Stimulated activated naive CD8-positive, alpha-beta T cell treated with anti-CD3 and anti-CD28 coated beads, Interleukin-15, amount 100 ng/mL, for 72 hours (primary cell): ENCODE measurements at regions not wholly inside any gene's neighbourhood (a gene's known extent, or its start where the extent isn't known, plus 50 kb on each side); places are given as distances from the start of the nearest gene placed in this dataset.

Experiments
- ATAC-seq: fragments of 150-1000 bp; cut with Tn5 transposase; 2 replicates; pipeline ENCODE4 v1.10.0; 2021; ENCODE audit warnings: mild to moderate bottlenecking, moderate library complexity
- DNase-seq, 2 donors: peaks; one replicate each; pipeline ENCODE4 v3.0.0; 2021 to 2022
- H3K27ac Mint-ChIP-seq, 2 donors: one replicate each; pipeline ENCODE4 v1.8.0; 2022; ENCODE audit warnings: mild to moderate bottlenecking in 2 of 2, mixed read lengths in 2 of 2, moderate library complexity in 2 of 2
- H3K27me3 Mint-ChIP-seq: one replicate; pipeline ENCODE4 v1.8.0; 2022; ENCODE audit warnings: mixed read lengths
- H3K4me1 Mint-ChIP-seq: one replicate; pipeline ENCODE4 v1.8.0; 2022; ENCODE audit warnings: mild to moderate bottlenecking, mixed read lengths
- H3K4me3 Mint-ChIP-seq, 2 donors: one replicate each; pipeline ENCODE4 v1.8.0; 2022; ENCODE audit warnings: mild to moderate bottlenecking in 2 of 2, mixed read lengths in 2 of 2, moderate library complexity in 1 of 2
- H3K9me3 Mint-ChIP-seq, 2 donors: one replicate each; pipeline ENCODE4 v1.8.0; 2022; ENCODE audit warnings: mixed read lengths in 2 of 2

DNA sequence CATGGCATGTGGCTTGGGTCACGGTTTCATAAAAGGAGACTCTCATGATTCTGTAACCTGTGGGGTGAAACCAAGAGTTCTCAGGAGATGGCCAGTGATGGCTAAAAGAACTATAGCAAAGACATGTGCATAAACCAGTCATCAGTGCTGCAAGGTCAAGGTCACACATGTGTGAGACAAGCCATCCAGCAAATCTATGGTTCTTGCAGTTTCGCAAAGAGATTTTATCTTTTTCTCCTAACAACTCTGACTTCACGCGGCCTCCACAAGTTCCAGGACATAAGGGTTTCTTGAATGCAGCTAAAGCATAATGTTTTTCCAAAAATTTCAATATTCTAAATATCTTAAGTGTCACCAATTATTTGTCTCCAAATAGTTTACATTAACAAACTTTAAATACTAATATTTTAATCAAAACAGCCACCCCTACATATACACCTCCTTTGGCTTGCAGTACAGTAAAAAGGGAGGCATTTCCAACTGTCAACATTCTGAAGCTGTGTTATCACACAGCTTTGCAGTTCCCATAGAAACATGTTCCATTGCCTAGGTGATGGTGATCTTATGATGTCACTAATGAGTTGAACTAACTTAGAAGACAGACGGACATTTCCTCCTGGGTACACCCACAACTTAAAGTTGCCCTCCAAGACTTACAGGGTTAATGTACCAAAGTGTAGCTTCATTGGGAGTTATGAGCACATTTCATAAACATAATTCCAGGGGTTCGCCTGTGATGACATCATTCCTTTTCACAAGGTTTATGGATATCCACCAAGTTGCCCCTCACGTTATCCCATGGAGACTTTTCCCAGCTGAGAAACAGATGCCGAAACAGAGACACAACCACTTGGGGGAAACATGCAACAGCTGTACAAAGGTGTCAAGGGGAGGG lies 250.9 kb upstream of the PDE10A start:
- DNase-seq: no peak
- Mint-ChIP-seq H3K4me1 (no peaks in the 10 kb centered on the region), H3K27ac (no peak overlapping the region), H3K4me3 (no peak overlapping the region), H3K27me3 (peaks cover 6% of the 10 kb centered on the region), H3K9me3 (no peaks in the 10 kb centered on the region)
- ATAC-seq: no peak

- Mint-ChIP-seq H3K27me3 (peaks cover 16% of the 10 kb centered on the region), H3K4me1 (no peaks in the 10 kb centered on the region), H3K4me3 (no peak overlapping the region), H3K27ac (no peak overlapping the region), H3K9me3 (no peaks in the 10 kb centered on the region)
- DNase-seq (no peak), ATAC-seq (no peak)
Observed at GRCh38 chr6:165910184-165910966, 247.3 kb upstream of the PDE10A start.

- H3K4me3 Mint-ChIP-seq: no peak overlapping the region
- DNase-seq: no peak
- no peaks in the 10 kb centered on the region for H3K9me3 Mint-ChIP-seq
- H3K27ac Mint-ChIP-seq: no peak overlapping the region
- H3K4me1 Mint-ChIP-seq: no peaks in the 10 kb centered on the region
- H3K27me3 Mint-ChIP-seq: peaks cover 30% of the 10 kb centered on the region
- ATAC-seq: no peak
Observed at GRCh38 chr6:165906736-165907135, 243.7 kb upstream of the PDE10A start.

GRCh38 chr6:165905744-165906143 lies 242.7 kb upstream of the PDE10A start:
- peaks cover 25% of the 10 kb centered on the region for H3K27me3 Mint-ChIP-seq
- H3K9me3 Mint-ChIP-seq: no peaks in the 10 kb centered on the region
- ATAC-seq (no peak), DNase-seq (no peak)
- H3K27ac Mint-ChIP-seq: peak overlapping the region in 1 of 2 donors; percentile 57
- H3K4me1 Mint-ChIP-seq: no peaks in the 10 kb centered on the region
- no peak overlapping the region for H3K4me3 Mint-ChIP-seq

DNA sequence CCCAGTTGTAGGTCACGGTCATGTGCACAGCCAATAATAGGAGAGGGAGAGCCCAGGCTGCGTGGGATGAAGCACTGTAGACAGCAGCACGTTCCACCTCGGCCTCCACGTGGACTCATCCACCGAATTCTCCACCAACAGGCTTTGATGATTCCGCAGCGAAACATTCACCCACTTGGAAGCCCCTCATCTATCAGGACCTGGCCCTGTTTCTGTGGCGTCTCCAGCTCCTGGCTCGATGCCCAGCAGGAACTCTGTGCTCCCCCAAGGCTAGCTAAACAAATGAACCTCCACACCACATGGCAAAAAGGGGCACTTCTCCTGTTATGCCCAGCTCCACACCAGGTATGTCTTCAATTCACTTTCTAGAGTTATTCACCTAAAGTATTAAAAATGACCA lies 237.9 kb upstream of the PDE10A start:
- Mint-ChIP-seq H3K4me3 (no peak overlapping the region), H3K27ac (no peak overlapping the region), H3K9me3 (no peaks in the 10 kb centered on the region), H3K27me3 (peaks cover 39% of the 10 kb centered on the region), H3K4me1 (no peaks in the 10 kb centered on the region)
- ATAC-seq (no peak), DNase-seq (no peak)

DNA sequence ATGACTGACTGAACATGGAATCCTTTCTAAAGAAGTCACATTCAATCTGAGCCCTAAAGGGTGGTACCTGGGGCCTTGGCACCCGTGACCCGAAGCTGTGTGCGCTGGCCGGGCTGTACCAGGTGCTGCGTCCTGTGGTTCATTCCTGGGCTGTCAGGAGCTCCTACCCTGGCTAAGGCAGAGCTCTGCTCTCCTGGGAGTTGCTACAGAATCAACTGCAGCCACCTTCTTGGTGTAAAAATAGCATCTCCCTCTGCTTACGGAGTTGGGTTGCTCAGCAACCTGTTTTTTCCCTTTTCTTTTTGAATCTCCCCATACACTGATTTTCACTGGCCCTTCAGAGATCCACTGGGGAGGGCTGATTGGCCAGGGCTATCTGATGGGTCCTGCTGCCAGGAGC lies 236.6 kb upstream of the PDE10A start:
- Mint-ChIP-seq H3K27ac (no peak overlapping the region), H3K27me3 (peaks cover 38% of the 10 kb centered on the region), H3K4me3 (no peak overlapping the region), H3K4me1 (no peaks in the 10 kb centered on the region), H3K9me3 (no peaks in the 10 kb centered on the region)
- DNase-seq (no peak), ATAC-seq (no peak)

GRCh38 chr6:165895421-165896165 lies 232.6 kb upstream of the PDE10A start:
- Mint-ChIP-seq H3K9me3 (no peaks in the 10 kb centered on the region), H3K4me3 (no peak overlapping the region), H3K27ac (peak overlapping the region in 1 of 2 donors; percentile 69), H3K27me3 (peaks cover 44% of the 10 kb centered on the region), H3K4me1 (no peaks in the 10 kb centered on the region)
- no peak for DNase-seq
- ATAC-seq: no peak

DNA sequence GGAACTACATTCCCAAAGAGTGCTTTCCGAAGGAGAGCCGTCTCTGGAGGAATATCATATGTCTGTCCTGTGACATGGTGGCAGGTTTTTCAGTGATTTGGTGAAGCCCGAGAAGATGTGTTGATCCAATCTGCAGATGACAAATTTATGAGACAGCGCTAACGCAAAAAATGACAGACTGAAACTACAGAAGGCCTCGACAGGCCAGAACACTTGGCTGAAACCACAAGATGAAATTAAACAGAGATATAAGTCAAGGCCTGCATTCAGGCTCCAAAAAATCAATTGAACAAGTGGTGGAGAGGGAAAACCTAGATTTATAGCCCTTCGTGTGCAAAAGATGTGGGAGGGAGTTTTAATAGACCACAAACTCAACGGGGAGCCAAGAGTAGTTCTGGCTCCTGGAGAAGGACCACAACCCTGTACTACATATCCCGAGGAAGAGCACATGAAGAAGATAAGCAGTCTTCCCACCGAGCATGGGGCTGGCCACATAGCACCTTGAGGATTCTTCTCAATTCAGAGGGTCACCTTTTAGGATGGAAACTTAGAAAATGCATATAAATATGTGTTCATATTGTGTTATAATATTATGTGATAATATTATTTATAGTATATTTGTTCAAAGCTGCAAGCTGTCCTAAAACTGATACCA lies 231.3 kb upstream of the PDE10A start:
- no peak for ATAC-seq
- H3K9me3 Mint-ChIP-seq: no peaks in the 10 kb centered on the region
- no peaks in the 10 kb centered on the region for H3K4me1 Mint-ChIP-seq
- H3K27me3 Mint-ChIP-seq: peaks cover 44% of the 10 kb centered on the region
- H3K4me3 Mint-ChIP-seq: no peak overlapping the region
- no peak overlapping the region for H3K27ac Mint-ChIP-seq
- no peak for DNase-seq

GRCh38 chr6:165893431-165893830 lies 230.4 kb upstream of the PDE10A start:
- Mint-ChIP-seq H3K9me3 (no peaks in the 10 kb centered on the region), H3K4me1 (no peaks in the 10 kb centered on the region), H3K27me3 (peaks cover 38% of the 10 kb centered on the region), H3K27ac (no peak overlapping the region), H3K4me3 (no peak overlapping the region)
- no peak for DNase-seq
- no peak for ATAC-seq

DNA sequence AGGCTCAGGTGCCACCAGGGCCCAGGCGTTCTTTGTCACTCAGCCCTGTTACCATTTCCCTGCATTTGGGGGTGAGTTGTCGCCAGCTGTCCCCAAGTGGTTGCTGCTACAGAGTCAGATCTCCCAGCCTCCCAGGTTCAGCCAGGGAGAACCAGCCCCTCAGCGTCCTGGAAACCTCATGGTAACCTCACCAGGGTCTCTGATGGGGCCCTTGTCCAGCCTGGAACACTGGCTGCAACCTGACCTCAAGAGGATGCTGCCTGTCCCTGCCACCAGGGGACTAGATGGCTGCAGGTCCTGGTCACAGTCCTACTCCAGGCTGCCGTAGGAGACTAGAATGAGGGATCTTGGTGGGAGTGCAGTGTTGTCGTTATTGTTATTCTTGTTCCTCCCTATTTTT lies 228.3 kb upstream of the PDE10A start:
- peaks cover 21% of the 10 kb centered on the region for H3K27me3 Mint-ChIP-seq
- no peaks in the 10 kb centered on the region for H3K9me3 Mint-ChIP-seq
- no peak for DNase-seq
- no peak for ATAC-seq
- no peak overlapping the region for H3K27ac Mint-ChIP-seq
- no peaks in the 10 kb centered on the region for H3K4me1 Mint-ChIP-seq
- H3K4me3 Mint-ChIP-seq: no peak overlapping the region

GRCh38 chr6:165890404-165890735 lies 227.3 kb upstream of the PDE10A start:
- Mint-ChIP-seq H3K27ac (no peak overlapping the region), H3K9me3 (no peaks in the 10 kb centered on the region), H3K27me3 (peaks cover 21% of the 10 kb centered on the region), H3K4me3 (no peak overlapping the region), H3K4me1 (peaks cover under 1% of the 10 kb centered on the region)
- ATAC-seq (no peak), DNase-seq (no peak)

- Mint-ChIP-seq H3K27me3 (peaks cover 21% of the 10 kb centered on the region), H3K27ac (no peak overlapping the region), H3K9me3 (no peaks in the 10 kb centered on the region), H3K4me1 (peaks cover 6% of the 10 kb centered on the region), H3K4me3 (no peak overlapping the region)
- no peak for ATAC-seq
- DNase-seq: peak in 1 of 2 donors; percentile 11
Observed at GRCh38 chr6:165889636-165890403, 226.8 kb upstream of the PDE10A start.

DNA sequence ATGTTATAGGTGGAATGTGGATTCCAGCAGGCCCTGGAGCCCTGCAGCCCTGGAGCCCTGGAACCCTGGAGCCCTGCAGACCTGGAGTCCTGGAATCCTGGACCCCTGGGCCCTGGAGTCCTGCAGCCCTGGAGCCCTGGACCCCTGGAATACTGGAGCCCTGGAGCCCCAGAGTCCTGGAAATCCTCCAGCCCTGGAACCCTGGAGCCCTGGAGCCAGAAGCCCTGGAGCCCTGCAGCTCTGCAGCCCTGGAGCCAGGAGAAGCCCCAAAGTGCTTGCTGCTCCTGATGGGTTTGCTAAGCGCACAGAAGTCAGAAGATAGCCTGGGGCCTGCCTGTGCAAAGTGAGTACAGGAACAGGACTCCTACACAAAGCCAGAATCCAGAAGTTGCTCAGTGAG lies 223.1 kb upstream of the PDE10A start:
- no peak for DNase-seq
- peaks cover 11% of the 10 kb centered on the region for H3K4me1 Mint-ChIP-seq
- no peak for ATAC-seq
- H3K27ac Mint-ChIP-seq: no peak overlapping the region
- H3K4me3 Mint-ChIP-seq: no peak overlapping the region
- no peaks in the 10 kb centered on the region for H3K9me3 Mint-ChIP-seq
- peaks cover 14% of the 10 kb centered on the region for H3K27me3 Mint-ChIP-seq

GRCh38 chr6:165884813-165885765 lies 222.0 kb upstream of the PDE10A start:
- peak overlapping the region; percentile 13 to 54 for H3K4me3 Mint-ChIP-seq
- peaks cover 11% of the 10 kb centered on the region for H3K4me1 Mint-ChIP-seq
- peaks cover 14% of the 10 kb centered on the region for H3K27me3 Mint-ChIP-seq
- peak overlapping the region in 1 of 2 donors; percentile 52 for H3K27ac Mint-ChIP-seq
- ATAC-seq (peak; percentile 92), DNase-seq (peak; percentile 71 to 73)
- no peaks in the 10 kb centered on the region for H3K9me3 Mint-ChIP-seq
